ENCODE measurements at regions not wholly inside any gene's neighbourhood (a gene's known extent, or its start where the extent isn't known, plus 50 kb on each side); places are given as distances from the start of the nearest gene placed in this dataset.

DNA sequence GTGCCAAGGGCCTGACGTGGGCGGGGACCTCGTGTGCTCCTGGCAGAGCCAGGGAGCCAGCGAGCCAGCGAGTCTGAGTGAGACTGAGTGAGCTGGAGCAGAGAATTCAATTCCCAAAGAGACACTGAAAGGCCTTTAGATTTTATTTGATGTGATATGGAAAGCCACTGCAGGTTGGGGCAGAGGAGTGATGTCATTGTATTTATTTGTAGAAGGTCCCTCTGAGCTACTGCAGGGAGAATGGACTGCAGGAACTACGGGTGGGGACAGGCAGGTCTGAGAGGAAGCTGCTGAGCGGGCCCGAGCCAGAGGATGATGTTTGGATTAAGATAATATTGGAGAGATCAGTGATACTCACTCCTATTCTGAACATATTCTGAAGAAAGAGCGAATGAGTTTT, 445.8 kb upstream of the ANKRD30A start:
- TF ChIP-seq JUNB (IDR thresholded peaks at IDR 0.05) (no peak), CHD2 (IDR thresholded peaks at IDR 0.05; ENCODE audit: borderline replicate concordance, low read depth, low read length) (no peak), POLR2A (IDR thresholded peaks at IDR 0.05; ENCODE audit: low read depth, low read length) (no peak), CTCF (IDR thresholded peaks at IDR 0.05 in 2 of 3, conservative IDR thresholded peaks at IDR 0.05 in 1 of 3; ENCODE audit: control insufficient read depth in 2 of 3, extremely low read depth in 1 of 3, insufficient read depth in 1 of 3, low read depth in 3 of 3, low read length in 3 of 3) (no peak), CREM (IDR thresholded peaks at IDR 0.05; ENCODE audit: low read depth) (no peak), BHLHE40 (IDR thresholded peaks at IDR 0.05; ENCODE audit: borderline replicate concordance in 1 of 2, low read depth in 2 of 2, low read length in 1 of 2) (no peak), RAD21 (IDR thresholded peaks at IDR 0.05; ENCODE audit: insufficient read depth, low read depth, low read length) (no peak), ZBED1 (IDR thresholded peaks at IDR 0.05; ENCODE audit: borderline replicate concordance) (no peak), SMAD1 (IDR thresholded peaks at IDR 0.05; ENCODE audit: low read depth, partially characterized antibody) (no peak), MTA2 (IDR thresholded peaks at IDR 0.05; ENCODE audit: low read depth) (no peak), ASH2L (IDR thresholded peaks at IDR 0.05; ENCODE audit: borderline replicate concordance, low read depth) (no peak), SUZ12 (IDR thresholded peaks at IDR 0.05; ENCODE audit: unreplicated experiment) (no peak), TARDBP (IDR thresholded peaks at IDR 0.05; ENCODE audit: borderline replicate concordance) (no peak), EP300 (IDR thresholded peaks at IDR 0.05; ENCODE audit: borderline replicate concordance in 1 of 2, control insufficient read depth in 1 of 2, low read depth in 2 of 2, low read length in 2 of 2) (no peak)
